Ascending aorta (tissue), 2 donors: ENCODE measurements at regions not wholly inside any gene's neighbourhood (a gene's known extent, or its start where the extent isn't known, plus 50 kb on each side); places are given as distances from the start of the nearest gene placed in this dataset.

Source experiments
- DNase-seq, 2 donors: peaks; one replicate each; pipeline ENCODE4 v3.0.0-alpha.2; 2019; ENCODE audit warnings: low spot score in 2 of 2
- H3K27ac ChIP-seq, 2 donors: fragments of 200-600 bp; sonication (generic); one replicate each; pipeline ENCODE4 v1.5.1; 2016 to 2017; ENCODE audit warnings: mild to moderate bottlenecking in 1 of 2
- H3K27me3 ChIP-seq: fragments of 200-600 bp; sonication (generic); one replicate; pipeline ENCODE4 v1.5.1; 2017
- H3K36me3 ChIP-seq, 2 donors: fragments of 200-600 bp; sonication (generic); one replicate each; pipeline ENCODE4 v1.5.1; 2016
- H3K4me1 ChIP-seq, 2 donors: fragments of 200-600 bp; sonication (generic); one replicate each; pipeline ENCODE4 v1.5.1; 2016 to 2017; ENCODE audit warnings: mild to moderate bottlenecking in 1 of 2
- H3K4me3 ChIP-seq, 2 donors: fragments of 200-600 bp; sonication (generic); one replicate each; pipeline ENCODE4 v1.5.1; 2016 to 2017; ENCODE audit warnings: mild to moderate bottlenecking in 1 of 2
- H3K9me3 ChIP-seq, 2 donors: fragments of 200-600 bp; sonication (generic); one replicate each; pipeline ENCODE4 v1.5.1; 2016
- CTCF ChIP-seq, 3 experiments: fragments of 200-600 bp in 2 of 3; fragments of 450-650 bp in 1 of 3; sonication (generic) in 2 of 3; IDR thresholded peaks; one replicate each; pipeline ENCODE4 v1.5.1; 2016 to 2019; ENCODE audit warnings: antibody characterized with exemption in 3 of 3, mild to moderate bottlenecking in 1 of 3, moderate library complexity in 1 of 3
- intact Hi-C: fragments of 100-400 bp; cut with DNase I; formaldehyde crosslinking; loops from one replicate; pipeline ENCODE4 v1.15.1; 2023

- Histone ChIP-seq H3K27ac (no peak overlapping the region), H3K4me1 (no peaks in the 10 kb centered on the region), H3K36me3 (no peaks in the 10 kb centered on the region), H3K27me3 (no peaks in the 10 kb centered on the region), H3K4me3 (no peak overlapping the region), H3K9me3 (no peaks in the 10 kb centered on the region)
- no peak for TF ChIP-seq CTCF (IDR thresholded peaks at IDR 0.05)
- intact Hi-C loops, result no loop called here
- DNase-seq, result no peak
Observed at GRCh38 chr2:236852977-236853374, 232.7 kb upstream of the COPS8 start.

DNA sequence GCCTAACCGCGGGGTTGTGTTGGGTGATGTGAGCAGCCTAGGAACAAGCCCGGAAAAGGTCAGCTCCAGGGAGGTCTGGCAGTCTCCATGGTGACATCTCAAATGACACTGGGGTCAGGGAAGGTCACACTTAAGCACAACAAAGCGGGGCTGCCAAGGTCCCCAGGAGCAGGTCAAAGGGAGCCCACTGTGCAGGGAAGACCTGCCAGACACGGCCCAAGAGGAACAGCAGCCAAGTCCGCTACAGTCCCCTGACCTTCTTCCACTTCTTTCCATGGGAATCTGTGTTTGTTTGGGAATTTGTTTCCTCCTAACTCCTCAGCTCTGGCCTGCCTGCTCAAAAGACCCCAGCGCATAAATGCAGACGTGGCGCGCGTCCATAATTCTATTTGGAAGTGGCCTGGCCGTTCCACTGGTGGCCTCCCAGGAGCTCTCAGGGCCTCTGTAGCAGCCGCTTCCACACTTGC is 232.1 kb upstream of the COPS8 start:
- Histone ChIP-seq H3K9me3 (no peaks in the 10 kb centered on the region), H3K4me3 (no peak overlapping the region), H3K36me3 (no peaks in the 10 kb centered on the region), H3K27me3 (no peaks in the 10 kb centered on the region), H3K27ac (no peak overlapping the region), H3K4me1 (no peaks in the 10 kb centered on the region)
- intact Hi-C loops, result no loop called here
- DNase-seq, result peak in 1 of 2 donors; percentile 50
- no peak for TF ChIP-seq CTCF (IDR thresholded peaks at IDR 0.05)

DNA sequence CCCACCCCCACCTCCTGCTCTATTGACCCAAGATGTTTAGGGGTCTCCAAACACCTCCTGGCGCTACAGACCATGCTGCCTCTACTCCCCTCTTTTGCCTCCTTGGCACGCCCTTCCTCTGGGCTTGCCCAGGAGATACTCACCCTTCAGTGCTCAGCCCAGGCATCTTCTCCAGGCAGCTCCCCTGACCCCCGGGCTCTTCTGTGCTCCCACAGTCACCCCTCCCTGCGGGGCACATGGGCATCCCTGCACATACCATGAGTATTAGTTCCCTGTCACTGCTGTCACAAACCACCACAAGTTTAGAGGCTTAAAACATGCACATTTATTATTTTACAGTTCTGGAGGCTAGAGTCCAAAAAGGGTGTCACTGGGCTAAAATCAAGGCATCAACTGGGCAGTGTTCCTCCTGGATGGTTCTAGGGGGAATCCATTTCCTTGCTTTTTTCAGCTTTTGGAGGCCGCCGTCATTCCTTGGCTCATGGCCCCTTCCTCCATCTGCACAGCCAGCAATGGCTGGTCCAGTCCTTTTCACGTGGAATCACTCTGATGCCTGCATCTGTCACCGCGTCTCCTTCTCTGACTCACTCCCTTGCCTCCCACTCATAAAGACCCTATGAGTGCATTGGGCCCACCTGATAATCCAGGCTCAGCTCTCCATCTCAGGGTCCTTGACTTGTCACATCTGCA is 230.4 kb upstream of the COPS8 start:
- TF ChIP-seq CTCF (IDR thresholded peaks at IDR 0.05), result no peak

GRCh38 chr2:236855866-236856847 is 229.5 kb upstream of the COPS8 start:
- peak in 1 of 2 donors; percentile 40 for DNase-seq
- H3K4me1 ChIP-seq, result no peaks in the 10 kb centered on the region
- H3K36me3 ChIP-seq, result no peaks in the 10 kb centered on the region
- no peaks in the 10 kb centered on the region for H3K9me3 ChIP-seq
- no peaks in the 10 kb centered on the region for H3K27me3 ChIP-seq
- H3K27ac ChIP-seq, result no peak overlapping the region
- no peak overlapping the region for H3K4me3 ChIP-seq
- intact Hi-C loops, result no loop called here
- no peak for TF ChIP-seq CTCF (IDR thresholded peaks at IDR 0.05)

More for the DNA sequence above, 230.4 kb upstream of the COPS8 start:
- Histone ChIP-seq H3K27ac (no peak overlapping the region), H3K27me3 (no peaks in the 10 kb centered on the region), H3K36me3 (no peaks in the 10 kb centered on the region), H3K4me1 (no peaks in the 10 kb centered on the region), H3K9me3 (no peaks in the 10 kb centered on the region), H3K4me3 (no peak overlapping the region)
- DNase-seq, result peak in 1 of 2 donors; percentile 30
- intact Hi-C loops, result no loop called here

- TF ChIP-seq CTCF (IDR thresholded peaks at IDR 0.05), result no peak
- Histone ChIP-seq H3K9me3 (no peaks in the 10 kb centered on the region), H3K4me3 (no peak overlapping the region), H3K36me3 (no peaks in the 10 kb centered on the region), H3K4me1 (no peaks in the 10 kb centered on the region), H3K27me3 (no peaks in the 10 kb centered on the region), H3K27ac (no peak overlapping the region)
- intact Hi-C loops, result no loop called here
- no peak for DNase-seq
Observed at GRCh38 chr2:236856848-236857235, 228.8 kb upstream of the COPS8 start.
